ENCODE measurements at regions not wholly inside any gene's neighbourhood (a gene's known extent, or its start where the extent isn't known, plus 50 kb on each side); places are given as distances from the start of the nearest gene placed in this dataset.

GRCh38 chr18:44409515-44409914 is 271.2 kb upstream of the SETBP1 start:
- TF ChIP-seq, protein P1, sequence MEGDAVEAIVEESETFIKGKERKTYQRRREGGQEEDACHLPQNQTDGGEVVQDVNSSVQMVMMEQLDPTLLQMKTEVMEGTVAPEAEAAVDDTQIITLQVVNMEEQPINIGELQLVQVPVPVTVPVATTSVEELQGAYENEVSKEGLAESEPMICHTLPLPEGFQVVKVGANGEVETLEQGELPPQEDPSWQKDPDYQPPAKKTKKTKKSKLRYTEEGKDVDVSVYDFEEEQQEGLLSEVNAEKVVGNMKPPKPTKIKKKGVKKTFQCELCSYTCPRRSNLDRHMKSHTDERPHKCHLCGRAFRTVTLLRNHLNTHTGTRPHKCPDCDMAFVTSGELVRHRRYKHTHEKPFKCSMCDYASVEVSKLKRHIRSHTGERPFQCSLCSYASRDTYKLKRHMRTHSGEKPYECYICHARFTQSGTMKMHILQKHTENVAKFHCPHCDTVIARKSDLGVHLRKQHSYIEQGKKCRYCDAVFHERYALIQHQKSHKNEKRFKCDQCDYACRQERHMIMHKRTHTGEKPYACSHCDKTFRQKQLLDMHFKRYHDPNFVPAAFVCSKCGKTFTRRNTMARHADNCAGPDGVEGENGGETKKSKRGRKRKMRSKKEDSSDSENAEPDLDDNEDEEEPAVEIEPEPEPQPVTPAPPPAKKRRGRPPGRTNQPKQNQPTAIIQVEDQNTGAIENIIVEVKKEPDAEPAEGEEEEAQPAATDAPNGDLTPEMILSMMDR (IDR thresholded peaks at IDR 0.05) = no peak

DNA sequence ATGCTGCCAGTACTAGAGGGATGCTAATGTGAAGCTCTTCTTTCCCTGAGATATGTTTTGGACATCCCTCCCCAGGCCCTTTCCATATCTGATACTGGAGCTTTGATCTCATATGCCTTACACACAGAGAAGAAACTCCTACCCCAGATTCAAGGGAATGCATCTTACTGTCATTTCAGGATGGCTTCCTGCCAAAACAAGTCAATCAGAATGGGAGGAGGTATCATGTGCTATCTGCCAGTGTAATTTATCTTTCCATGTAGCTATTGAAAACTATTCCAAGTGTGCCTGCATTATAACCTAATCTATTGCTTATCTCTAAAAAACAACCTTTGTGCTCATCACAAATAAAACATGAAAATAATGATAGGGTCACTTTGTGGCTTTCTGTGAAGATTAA is 269.9 kb upstream of the SETBP1 start:
- Histone ChIP-seq H3K4me3 (no peak overlapping the region), H3K4me1 (no peaks in the 10 kb centered on the region), H3K27me3 (no peaks in the 10 kb centered on the region), H3K9me3 (no peaks in the 10 kb centered on the region), H3K36me3 (no peaks in the 10 kb centered on the region), H3K27ac (no peak overlapping the region)
- no peak for DNase-seq
- ATAC-seq = no peak
- intact Hi-C loops (cut with DNase I) = no loop called here
- TF ChIP-seq, protein P1 (IDR thresholded peaks at IDR 0.05) = no peak

More at GRCh38 chr18:44409515-44409914, 271.2 kb upstream of the SETBP1 start:
- H3K27ac ChIP-seq = no peak overlapping the region
- H3K9me3 ChIP-seq = no peaks in the 10 kb centered on the region
- intact Hi-C loops (cut with DNase I) = no loop called here
- H3K27me3 ChIP-seq = no peaks in the 10 kb centered on the region
- no peaks in the 10 kb centered on the region for H3K36me3 ChIP-seq
- H3K4me1 ChIP-seq = no peaks in the 10 kb centered on the region
- DNase-seq = no peak
- no peak overlapping the region for H3K4me3 ChIP-seq
- no peak for ATAC-seq

DNA sequence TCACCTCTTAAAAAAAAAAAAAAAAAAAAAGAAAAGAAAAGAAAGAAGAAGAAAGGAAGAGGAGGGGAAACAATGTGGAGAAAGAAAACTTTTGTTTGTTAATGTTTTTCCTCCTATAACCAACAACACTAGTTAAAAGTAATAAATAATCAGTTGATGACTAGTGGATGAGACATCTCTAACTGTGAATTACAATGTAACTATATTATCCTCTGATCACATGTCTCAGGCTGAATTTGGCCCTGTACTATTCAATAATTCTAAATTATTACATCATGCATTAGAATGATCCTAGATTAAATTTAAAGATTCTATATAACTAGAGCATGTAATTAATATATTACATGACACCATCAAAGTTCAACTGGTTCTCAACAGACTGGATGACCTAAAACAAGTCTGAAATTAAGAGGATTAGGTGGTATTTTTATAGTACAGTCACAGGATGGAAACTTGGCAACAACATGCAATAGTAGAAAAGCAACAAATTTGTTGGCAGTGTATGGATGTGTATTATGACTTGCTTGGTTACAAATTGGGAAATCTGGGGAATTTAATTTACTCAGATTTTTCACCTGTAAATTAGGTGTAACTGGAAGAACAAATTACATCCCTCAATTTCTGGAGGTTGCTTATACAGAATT is 269.3 kb upstream of the SETBP1 start:
- no peak for ATAC-seq
- intact Hi-C loops (cut with DNase I) = no loop called here
- no peak overlapping the region for H3K4me3 ChIP-seq

GRCh38 chr18:44411976-44412375 is 268.7 kb upstream of the SETBP1 start:
- H3K36me3 ChIP-seq = no peaks in the 10 kb centered on the region
- no peak overlapping the region for H3K4me3 ChIP-seq
- intact Hi-C loops (cut with DNase I) = no loop called here
- no peaks in the 10 kb centered on the region for H3K4me1 ChIP-seq
- no peak for ATAC-seq
- DNase-seq = no peak
- no peak overlapping the region for H3K27ac ChIP-seq
- H3K9me3 ChIP-seq = no peaks in the 10 kb centered on the region
- TF ChIP-seq, protein P1 (IDR thresholded peaks at IDR 0.05) = no peak
- no peaks in the 10 kb centered on the region for H3K27me3 ChIP-seq

More for the DNA sequence above, 269.3 kb upstream of the SETBP1 start:
- Histone ChIP-seq H3K27ac (no peak overlapping the region), H3K9me3 (no peaks in the 10 kb centered on the region), H3K27me3 (no peaks in the 10 kb centered on the region), H3K4me1 (no peaks in the 10 kb centered on the region), H3K36me3 (no peaks in the 10 kb centered on the region)
- DNase-seq = no peak
- TF ChIP-seq, protein P1 (IDR thresholded peaks at IDR 0.05) = no peak

GRCh38 chr18:44423814-44424644 is 256.7 kb upstream of the SETBP1 start:
- DNase-seq (no peak), ATAC-seq (no peak)
- Histone ChIP-seq H3K4me1 (no peaks in the 10 kb centered on the region), H3K27me3 (no peaks in the 10 kb centered on the region), H3K27ac (no peak overlapping the region), H3K36me3 (no peaks in the 10 kb centered on the region), H3K4me3 (no peak overlapping the region), H3K9me3 (no peaks in the 10 kb centered on the region)
- TF ChIP-seq, protein P1 (IDR thresholded peaks at IDR 0.05) = no peak
- intact Hi-C loops (cut with DNase I) = no loop called here

All from upper lobe of right lung (tissue), 1 donor.